ENCODE measurements at regions not wholly inside any gene's neighbourhood (a gene's known extent, or its start where the extent isn't known, plus 50 kb on each side); places are given as distances from the start of the nearest gene placed in this dataset.

DNA sequence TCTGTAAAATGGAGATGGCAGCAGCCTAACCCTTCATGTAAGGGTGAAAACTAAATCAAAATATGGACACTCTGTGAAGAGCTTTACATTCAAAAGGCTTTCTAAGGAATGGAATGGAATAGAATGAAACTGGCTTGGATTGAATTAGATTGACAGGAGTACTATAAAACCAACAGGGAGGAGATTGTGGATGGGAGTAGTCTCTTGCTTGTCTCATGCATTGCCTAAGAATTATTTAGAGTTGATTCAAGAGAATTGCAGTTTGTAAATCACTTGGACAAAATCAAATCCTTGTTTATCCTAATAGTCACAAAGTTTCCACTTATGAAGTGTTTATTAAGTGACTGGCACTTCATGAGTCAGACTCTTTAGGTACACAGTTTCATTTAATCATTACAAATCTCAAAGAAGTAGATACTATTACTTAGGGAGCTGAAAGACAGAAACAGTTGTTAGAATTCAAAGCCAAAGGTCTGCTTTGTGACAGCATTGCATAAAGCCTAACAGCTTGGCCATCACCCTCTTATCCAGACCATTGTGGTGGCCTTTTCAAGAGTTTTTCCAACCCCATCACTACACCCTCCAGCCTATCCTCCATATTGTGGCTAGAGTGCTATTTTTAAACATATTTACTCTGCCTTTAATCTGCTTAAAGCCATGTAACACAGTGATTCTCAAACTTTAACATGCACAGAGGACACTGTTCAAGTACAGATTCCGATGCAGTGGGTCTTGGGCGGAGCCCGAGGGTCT, 91.9 kb upstream of the GHITM start:
- H3K9me3 ChIP-seq = peaks cover 0 to 14% (median 5%) of the 10 kb centered on the region in 4 donors
- no peaks in the 10 kb centered on the region for H3K4me1 ChIP-seq
- WGBS, 5 donors = 67 to 87% (median 75%) methylated on average over 3 of the region's 3 CpGs
- H3K4me3 ChIP-seq = no peak overlapping the region
- no peaks in the 10 kb centered on the region for H3K36me3 ChIP-seq
- intact Hi-C loops (cut with DNase I; ENCODE audit: low total_unique reads) = no loop called here
- TF ChIP-seq, protein P1, sequence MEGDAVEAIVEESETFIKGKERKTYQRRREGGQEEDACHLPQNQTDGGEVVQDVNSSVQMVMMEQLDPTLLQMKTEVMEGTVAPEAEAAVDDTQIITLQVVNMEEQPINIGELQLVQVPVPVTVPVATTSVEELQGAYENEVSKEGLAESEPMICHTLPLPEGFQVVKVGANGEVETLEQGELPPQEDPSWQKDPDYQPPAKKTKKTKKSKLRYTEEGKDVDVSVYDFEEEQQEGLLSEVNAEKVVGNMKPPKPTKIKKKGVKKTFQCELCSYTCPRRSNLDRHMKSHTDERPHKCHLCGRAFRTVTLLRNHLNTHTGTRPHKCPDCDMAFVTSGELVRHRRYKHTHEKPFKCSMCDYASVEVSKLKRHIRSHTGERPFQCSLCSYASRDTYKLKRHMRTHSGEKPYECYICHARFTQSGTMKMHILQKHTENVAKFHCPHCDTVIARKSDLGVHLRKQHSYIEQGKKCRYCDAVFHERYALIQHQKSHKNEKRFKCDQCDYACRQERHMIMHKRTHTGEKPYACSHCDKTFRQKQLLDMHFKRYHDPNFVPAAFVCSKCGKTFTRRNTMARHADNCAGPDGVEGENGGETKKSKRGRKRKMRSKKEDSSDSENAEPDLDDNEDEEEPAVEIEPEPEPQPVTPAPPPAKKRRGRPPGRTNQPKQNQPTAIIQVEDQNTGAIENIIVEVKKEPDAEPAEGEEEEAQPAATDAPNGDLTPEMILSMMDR (IDR thresholded peaks at IDR 0.05) = no peak
- no peak for TF ChIP-seq POLR2AphosphoS5 (IDR thresholded peaks at IDR 0.05)
- no peak for TF ChIP-seq POLR2A (IDR thresholded peaks at IDR 0.05)
- no peak overlapping the region for H3K27ac ChIP-seq
- DNase-seq = no peak
- H3K27me3 ChIP-seq = no peaks in the 10 kb centered on the region

DNA sequence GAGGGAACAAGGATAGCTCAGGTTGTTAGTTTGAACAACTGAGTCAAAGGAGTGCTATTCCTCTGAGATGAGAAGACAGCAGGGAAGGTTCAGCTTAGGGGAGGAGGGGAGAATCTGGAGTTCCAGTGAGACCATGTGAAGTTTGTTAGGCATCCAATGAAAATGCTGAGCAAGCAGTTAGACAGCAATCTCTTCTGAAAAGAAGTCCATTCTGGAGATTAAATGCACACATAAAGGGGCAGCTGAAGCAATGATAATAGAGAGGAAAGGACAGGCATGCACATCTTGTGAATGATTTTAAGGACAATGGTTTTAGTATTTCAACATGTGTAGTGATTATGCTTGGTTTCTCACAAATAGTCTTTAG, 89.7 kb upstream of the GHITM start:
- Histone ChIP-seq H3K9me3 (peaks cover 0 to 14% (median 5%) of the 10 kb centered on the region in 4 donors), H3K36me3 (no peaks in the 10 kb centered on the region), H3K4me1 (no peaks in the 10 kb centered on the region), H3K27me3 (peaks cover 0 to 2% (median 0%) of the 10 kb centered on the region in 3 donors), H3K4me3 (no peak overlapping the region), H3K27ac (no peak overlapping the region)
- DNase-seq = no peak
- TF ChIP-seq EP300 (IDR thresholded peaks at IDR 0.05) = no peak
- TF ChIP-seq, protein P1 (IDR thresholded peaks at IDR 0.05) = no peak
- TF ChIP-seq POLR2AphosphoS5 (IDR thresholded peaks at IDR 0.05) = no peak
- no peak for TF ChIP-seq POLR2A (IDR thresholded peaks at IDR 0.05)
- intact Hi-C loops (cut with DNase I; ENCODE audit: low total_unique reads) = no loop called here

DNA sequence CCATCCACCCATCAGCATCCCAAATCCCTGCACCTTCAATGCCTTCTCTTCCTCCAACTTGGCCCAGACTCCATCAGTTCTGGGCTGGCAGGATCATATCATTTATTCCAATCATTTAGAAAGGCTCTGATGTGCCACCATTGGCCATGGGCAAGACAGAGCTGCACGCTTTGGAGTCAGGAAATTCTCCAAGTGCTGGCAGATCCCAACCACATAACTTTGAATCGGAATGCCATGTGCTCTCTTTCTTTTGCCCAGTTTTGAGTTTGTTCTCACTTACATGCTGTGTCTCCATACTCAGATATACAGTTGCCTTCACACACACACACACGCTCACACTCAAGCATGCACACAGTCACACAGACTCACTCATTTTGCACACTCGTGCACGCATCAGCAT, 85.7 kb upstream of the GHITM start:
- TF ChIP-seq, protein P1 (IDR thresholded peaks at IDR 0.05) = no peak
- TF ChIP-seq POLR2A (IDR thresholded peaks at IDR 0.05) (no peak), POLR2AphosphoS5 (IDR thresholded peaks at IDR 0.05) (no peak), EP300 (IDR thresholded peaks at IDR 0.05) (no peak)
- DNase-seq = no peak
- WGBS, 5 donors = 88 to 92% (median 89%) methylated on average over 5 of the region's 5 CpGs
- Histone ChIP-seq H3K27me3 (peaks cover 0 to 2% (median 0%) of the 10 kb centered on the region in 3 donors), H3K4me3 (no peak overlapping the region), H3K36me3 (no peaks in the 10 kb centered on the region), H3K9me3 (peaks cover 0 to 17% (median 9%) of the 10 kb centered on the region in 4 donors), H3K4me1 (no peaks in the 10 kb centered on the region), H3K27ac (no peak overlapping the region)
- intact Hi-C loops (cut with DNase I; ENCODE audit: low total_unique reads) = no loop called here

GRCh38 chr10:84054743-84055142, 84.6 kb upstream of the GHITM start:
- WGBS, 5 donors = 82 to 98% (median 86%) methylated on average over 3 of the region's 3 CpGs

More at GRCh38 chr10:84054743-84055142, 84.6 kb upstream of the GHITM start:
- TF ChIP-seq, protein P1 (IDR thresholded peaks at IDR 0.05) = no peak
- TF ChIP-seq EP300 (IDR thresholded peaks at IDR 0.05) = no peak
- TF ChIP-seq POLR2AphosphoS5 (IDR thresholded peaks at IDR 0.05) = no peak
- TF ChIP-seq POLR2A (IDR thresholded peaks at IDR 0.05) = no peak
- Histone ChIP-seq H3K27ac (no peak overlapping the region), H3K4me3 (no peak overlapping the region), H3K27me3 (peaks cover 0 to 5% (median 2%) of the 10 kb centered on the region in 3 donors), H3K4me1 (no peaks in the 10 kb centered on the region), H3K36me3 (no peaks in the 10 kb centered on the region), H3K9me3 (peaks cover 0 to 11% (median 5%) of the 10 kb centered on the region in 4 donors)
- intact Hi-C loops (cut with DNase I; ENCODE audit: low total_unique reads) = no loop called here
- DNase-seq = no peak
